Tibial nerve (tissue), 3 donors: ENCODE measurements at regions not wholly inside any gene's neighbourhood (a gene's known extent, or its start where the extent isn't known, plus 50 kb on each side); places are given as distances from the start of the nearest gene placed in this dataset.
"Not testable (repeated sequence)": the region's sequence is repeated elsewhere in the genome, so short reads cannot be mapped to it uniquely, and the experiment has no call there.

Experiments used
- POLR2A ChIP-seq, 2 donors: fragments of 450-650 bp; IDR thresholded peaks; one replicate each; pipeline ENCODE4 v1.6.1; 2017; ENCODE audit warnings: antibody characterized with exemption in 2 of 2, mild to moderate bottlenecking in 2 of 2, moderate library complexity in 2 of 2
- TF ChIP-seq, protein P1 (sequence below), 5 experiments: fragments of 200-600 bp in 3 of 5; fragments of 450-650 bp in 2 of 5; sonication (generic) in 3 of 5; IDR thresholded peaks; one replicate each; pipeline ENCODE4 v1.5.1; 2016 to 2019; ENCODE audit warnings: antibody characterized with exemption in 5 of 5, mild to moderate bottlenecking in 3 of 5, moderate library complexity in 2 of 5

DNA sequence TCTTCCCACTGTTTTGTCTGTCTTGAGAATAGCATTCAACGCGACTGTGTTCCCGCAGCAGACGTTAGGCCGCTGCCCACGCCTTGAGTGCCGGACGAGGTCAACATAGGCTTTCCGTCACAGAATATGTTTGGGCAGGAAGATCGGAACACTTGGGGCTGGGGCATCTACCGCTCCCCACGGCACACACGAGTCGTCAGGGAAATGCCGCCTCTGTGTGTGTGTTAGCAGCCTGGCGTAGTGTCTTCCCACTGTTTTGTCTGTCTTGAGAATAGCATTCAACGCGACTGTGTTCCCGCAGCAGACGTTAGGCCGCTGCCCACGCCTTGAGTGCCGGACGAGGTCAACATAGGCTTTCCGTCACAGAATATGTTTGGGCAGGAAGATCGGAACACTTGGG is 164.4 kb downstream of the PLS3 start:
- TF ChIP-seq, protein P1, sequence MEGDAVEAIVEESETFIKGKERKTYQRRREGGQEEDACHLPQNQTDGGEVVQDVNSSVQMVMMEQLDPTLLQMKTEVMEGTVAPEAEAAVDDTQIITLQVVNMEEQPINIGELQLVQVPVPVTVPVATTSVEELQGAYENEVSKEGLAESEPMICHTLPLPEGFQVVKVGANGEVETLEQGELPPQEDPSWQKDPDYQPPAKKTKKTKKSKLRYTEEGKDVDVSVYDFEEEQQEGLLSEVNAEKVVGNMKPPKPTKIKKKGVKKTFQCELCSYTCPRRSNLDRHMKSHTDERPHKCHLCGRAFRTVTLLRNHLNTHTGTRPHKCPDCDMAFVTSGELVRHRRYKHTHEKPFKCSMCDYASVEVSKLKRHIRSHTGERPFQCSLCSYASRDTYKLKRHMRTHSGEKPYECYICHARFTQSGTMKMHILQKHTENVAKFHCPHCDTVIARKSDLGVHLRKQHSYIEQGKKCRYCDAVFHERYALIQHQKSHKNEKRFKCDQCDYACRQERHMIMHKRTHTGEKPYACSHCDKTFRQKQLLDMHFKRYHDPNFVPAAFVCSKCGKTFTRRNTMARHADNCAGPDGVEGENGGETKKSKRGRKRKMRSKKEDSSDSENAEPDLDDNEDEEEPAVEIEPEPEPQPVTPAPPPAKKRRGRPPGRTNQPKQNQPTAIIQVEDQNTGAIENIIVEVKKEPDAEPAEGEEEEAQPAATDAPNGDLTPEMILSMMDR (IDR thresholded peaks at IDR 0.05) = not testable (repeated sequence)
- not testable (repeated sequence) for TF ChIP-seq POLR2A (IDR thresholded peaks at IDR 0.05)
